ENCODE measurements at regions not wholly inside any gene's neighbourhood (a gene's known extent, or its start where the extent isn't known, plus 50 kb on each side); places are given as distances from the start of the nearest gene placed in this dataset.

DNA sequence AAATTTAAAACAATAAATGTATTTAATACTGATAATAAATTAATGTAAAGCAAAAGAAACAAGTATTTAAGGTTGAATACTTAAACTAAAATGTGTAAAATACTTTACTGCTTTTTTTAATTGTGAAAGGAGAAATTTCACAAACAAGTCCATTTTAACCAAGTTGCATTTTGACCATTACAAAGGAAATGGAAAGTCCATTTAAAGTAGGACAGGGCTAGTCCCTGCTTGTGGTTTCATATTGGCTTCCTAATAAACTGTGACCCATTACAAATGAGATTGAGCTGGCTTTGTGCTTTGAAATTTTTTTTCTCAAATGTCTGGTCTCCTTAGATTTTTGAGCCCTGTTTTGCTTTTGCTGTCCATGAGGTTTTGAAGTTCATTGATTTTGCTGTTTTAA is 527.6 kb downstream of the MAFB start:
- TF ChIP-seq, protein P1, sequence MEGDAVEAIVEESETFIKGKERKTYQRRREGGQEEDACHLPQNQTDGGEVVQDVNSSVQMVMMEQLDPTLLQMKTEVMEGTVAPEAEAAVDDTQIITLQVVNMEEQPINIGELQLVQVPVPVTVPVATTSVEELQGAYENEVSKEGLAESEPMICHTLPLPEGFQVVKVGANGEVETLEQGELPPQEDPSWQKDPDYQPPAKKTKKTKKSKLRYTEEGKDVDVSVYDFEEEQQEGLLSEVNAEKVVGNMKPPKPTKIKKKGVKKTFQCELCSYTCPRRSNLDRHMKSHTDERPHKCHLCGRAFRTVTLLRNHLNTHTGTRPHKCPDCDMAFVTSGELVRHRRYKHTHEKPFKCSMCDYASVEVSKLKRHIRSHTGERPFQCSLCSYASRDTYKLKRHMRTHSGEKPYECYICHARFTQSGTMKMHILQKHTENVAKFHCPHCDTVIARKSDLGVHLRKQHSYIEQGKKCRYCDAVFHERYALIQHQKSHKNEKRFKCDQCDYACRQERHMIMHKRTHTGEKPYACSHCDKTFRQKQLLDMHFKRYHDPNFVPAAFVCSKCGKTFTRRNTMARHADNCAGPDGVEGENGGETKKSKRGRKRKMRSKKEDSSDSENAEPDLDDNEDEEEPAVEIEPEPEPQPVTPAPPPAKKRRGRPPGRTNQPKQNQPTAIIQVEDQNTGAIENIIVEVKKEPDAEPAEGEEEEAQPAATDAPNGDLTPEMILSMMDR (IDR thresholded peaks at IDR 0.05; ENCODE audit: control insufficient read depth, extremely low read depth, insufficient read depth): no peak
- no peak for DNase-seq (ENCODE audit: low read depth)

DNA sequence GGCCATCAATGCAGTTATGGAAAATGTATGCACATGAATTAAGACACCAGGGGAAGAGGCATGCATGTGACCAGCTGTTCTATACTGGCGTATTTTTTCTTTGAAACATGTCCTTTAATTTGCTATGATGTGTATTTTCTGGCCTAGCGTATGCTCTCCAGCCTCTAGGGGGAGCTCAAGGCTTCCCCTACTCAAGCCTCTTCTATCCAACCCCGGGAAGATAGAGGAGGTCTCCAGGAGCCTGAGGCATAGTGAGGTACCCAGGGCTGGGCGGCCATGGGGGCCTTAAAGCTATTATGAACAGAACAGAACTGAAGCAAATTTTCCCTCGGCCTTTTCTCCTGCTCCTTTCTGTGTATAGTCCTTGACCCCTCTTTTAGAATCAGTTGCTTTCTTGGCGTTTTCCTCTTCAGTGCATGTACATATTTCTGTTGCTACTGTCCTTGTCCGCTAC is 528.9 kb downstream of the MAFB start:
- no peak overlapping the region for H3K4me3 ChIP-seq (ENCODE audit: low read depth, low read length)
- DNase-seq (ENCODE audit: low read depth): peak; percentile 62
- TF ChIP-seq, protein P1 (IDR thresholded peaks at IDR 0.05; ENCODE audit: control insufficient read depth, extremely low read depth, insufficient read depth): peak; percentile 79

More for the DNA sequence above, 527.6 kb downstream of the MAFB start:
- H3K4me3 ChIP-seq (ENCODE audit: low read depth, low read length): no peak overlapping the region

DNA sequence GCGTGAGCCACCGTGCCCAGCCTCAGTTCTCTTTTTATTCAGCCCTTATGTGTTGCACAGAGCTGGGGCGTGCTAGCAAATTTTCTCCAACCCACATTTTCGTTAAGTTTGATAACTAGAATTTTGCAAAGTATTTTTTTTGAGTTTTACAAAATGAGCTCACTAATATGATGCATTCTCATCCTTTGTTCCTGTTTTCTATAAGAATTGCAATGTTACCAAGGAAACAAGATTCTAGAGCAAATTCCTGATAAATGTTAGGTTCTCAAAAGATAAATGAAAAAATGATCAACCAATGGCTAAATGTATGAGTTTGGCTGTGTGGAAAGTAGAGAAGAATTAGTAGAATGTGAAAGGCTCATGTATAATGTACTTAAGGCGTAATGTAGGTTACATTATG is 529.8 kb downstream of the MAFB start:
- H3K4me3 ChIP-seq (ENCODE audit: low read depth, low read length): no peak overlapping the region

DNA sequence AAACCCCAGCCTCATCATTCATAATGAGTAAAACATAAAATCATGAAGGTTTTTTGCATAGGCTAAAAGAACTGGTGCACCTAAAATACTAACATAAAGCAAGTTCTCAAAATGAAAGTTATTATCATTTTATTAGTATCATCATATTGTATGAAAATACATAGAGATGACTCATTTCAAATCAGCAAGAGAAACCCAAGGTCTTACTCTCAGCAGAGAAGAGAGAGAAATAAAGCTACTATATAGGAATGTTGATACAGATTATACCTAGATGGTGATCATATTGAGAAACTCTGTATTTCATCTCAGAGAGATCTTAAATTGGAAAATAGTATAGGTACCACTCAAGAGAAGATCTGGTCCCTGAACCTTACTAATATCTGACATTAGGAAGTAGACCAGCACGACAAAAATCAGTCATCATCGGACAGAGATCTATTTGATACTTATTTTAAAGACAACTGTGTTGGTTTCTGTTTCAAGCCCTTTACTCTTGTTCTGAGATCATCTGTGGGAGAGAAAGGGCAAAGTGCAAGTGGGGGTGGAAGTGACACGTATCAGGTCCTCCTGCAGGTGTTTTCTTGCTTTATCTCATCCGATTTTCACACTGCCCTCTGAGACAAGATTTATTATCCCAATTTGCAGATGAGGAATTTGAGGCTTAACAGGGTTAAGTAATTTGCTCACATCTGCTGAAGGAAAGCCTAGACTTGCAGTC is 532.3 kb downstream of the MAFB start:
- no peak overlapping the region for H3K4me3 ChIP-seq (ENCODE audit: low read depth, low read length)
- TF ChIP-seq, protein P1 (IDR thresholded peaks at IDR 0.05; ENCODE audit: control insufficient read depth, extremely low read depth, insufficient read depth): no peak
- no peak for DNase-seq (ENCODE audit: low read depth)

More for the DNA sequence above, 529.8 kb downstream of the MAFB start:
- TF ChIP-seq, protein P1 (IDR thresholded peaks at IDR 0.05; ENCODE audit: control insufficient read depth, extremely low read depth, insufficient read depth): no peak
- no peak for DNase-seq (ENCODE audit: low read depth)

DNA sequence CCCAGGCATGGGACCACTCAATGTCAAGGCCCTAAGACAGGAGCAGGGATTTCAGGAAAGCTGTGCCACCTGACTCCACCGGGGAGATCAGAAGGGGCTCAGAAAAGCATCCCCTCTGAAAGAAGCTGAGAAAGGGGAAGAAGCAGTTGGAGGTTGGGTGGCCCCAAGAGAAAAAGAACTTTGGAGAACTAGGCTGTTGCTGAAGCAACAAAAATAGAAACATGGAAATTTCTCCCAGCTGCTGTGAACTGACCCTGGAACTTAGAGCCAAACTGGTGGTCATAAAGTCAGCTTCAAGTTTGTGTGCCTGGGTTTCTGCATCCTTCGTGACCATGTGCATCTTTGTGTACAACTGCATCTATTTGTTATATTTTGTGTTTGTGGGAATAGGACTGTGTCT is 534.5 kb downstream of the MAFB start:
- H3K4me3 ChIP-seq (ENCODE audit: low read depth, low read length): no peak overlapping the region
- no peak for DNase-seq (ENCODE audit: low read depth)
- TF ChIP-seq, protein P1 (IDR thresholded peaks at IDR 0.05; ENCODE audit: control insufficient read depth, extremely low read depth, insufficient read depth): no peak

DNA sequence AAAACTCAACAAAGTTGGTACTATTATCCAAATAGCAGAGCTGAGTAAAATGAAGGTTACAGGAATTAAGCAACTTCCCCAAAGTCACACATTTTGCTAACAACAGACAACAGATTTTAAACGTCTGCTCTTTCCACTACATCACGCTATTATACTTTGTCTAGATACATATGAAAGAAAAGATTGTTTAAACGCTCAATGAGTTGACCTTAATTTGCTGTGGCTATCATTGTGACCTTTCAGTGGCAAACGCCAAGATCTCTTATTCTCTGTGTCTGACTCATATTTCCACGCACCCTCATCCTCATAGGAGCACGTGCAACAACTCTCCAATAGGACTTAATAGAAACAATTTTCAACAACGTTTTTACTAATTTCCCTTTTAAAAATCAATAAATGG is 540.1 kb downstream of the MAFB start:
- H3K4me3 ChIP-seq (ENCODE audit: low read depth, low read length): no peak overlapping the region
- DNase-seq (ENCODE audit: low read depth): no peak
- TF ChIP-seq, protein P1 (IDR thresholded peaks at IDR 0.05; ENCODE audit: control insufficient read depth, extremely low read depth, insufficient read depth): no peak

DNA sequence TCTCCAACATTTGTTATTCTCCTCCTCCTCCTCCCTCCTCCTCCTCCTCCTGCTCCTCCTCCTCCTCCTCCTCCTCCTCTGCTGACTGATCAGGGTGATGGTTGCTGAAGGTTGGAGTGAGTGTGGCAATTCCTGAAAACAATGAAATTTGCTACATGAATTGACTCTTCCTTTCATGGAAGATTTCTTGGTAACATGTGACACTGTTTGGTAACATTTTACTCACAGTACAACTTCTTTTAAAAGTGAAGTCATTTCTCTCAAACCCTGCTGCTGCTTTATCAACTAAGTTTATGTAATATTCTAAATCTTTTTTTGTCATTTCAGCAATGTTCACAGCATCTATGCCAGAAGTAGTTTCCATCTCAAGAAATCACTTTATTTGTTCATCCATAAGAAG is 543.0 kb downstream of the MAFB start:
- TF ChIP-seq, protein P1 (IDR thresholded peaks at IDR 0.05; ENCODE audit: control insufficient read depth, extremely low read depth, insufficient read depth): no peak

More for the DNA sequence above, 543.0 kb downstream of the MAFB start:
- no peak for DNase-seq (ENCODE audit: low read depth)
- H3K4me3 ChIP-seq (ENCODE audit: low read depth, low read length): no peak overlapping the region
